Fibroblast of lung (primary cell): ENCODE measurements at regions not wholly inside any gene's neighbourhood (a gene's known extent, or its start where the extent isn't known, plus 50 kb on each side); places are given as distances from the start of the nearest gene placed in this dataset.

Experiments used
- CTCF ChIP-seq, 2 donors: IDR thresholded peaks in 1 of 2; conservative IDR thresholded peaks in 1 of 2; 1 replicate in 1 of 2; 2 replicates in 1 of 2; pipeline ENCODE4 v1.5.1; 2011 to 2012; ENCODE audit warnings: low read length in 2 of 2, control low read depth in 1 of 2, inconsistent platforms in 1 of 2, low read depth in 1 of 2, mild to moderate bottlenecking in 1 of 2
- EZH2 ChIP-seq: IDR thresholded peaks from 2 replicates; pipeline ENCODE4 v1.5.1; 2012; ENCODE audit warnings: low read length, control low read depth, mild to moderate bottlenecking; ENCODE audit errors: missing control alignments

GRCh38 chr5:117262572-117263131 lies 688.0 kb upstream of the SEMA6A start:
- TF ChIP-seq CTCF (conservative IDR thresholded peaks at IDR 0.05 in 1 of 2, IDR thresholded peaks at IDR 0.05 in 1 of 2; ENCODE audit: low read depth in 1 of 2, low read length in 2 of 2) (no peak), EZH2 (no peak)
